HG02938 (cell line): ENCODE measurements at regions not wholly inside any gene's neighbourhood (a gene's known extent, or its start where the extent isn't known, plus 50 kb on each side); places are given as distances from the start of the nearest gene placed in this dataset.

Source experiments
- ATAC-seq: cut with Tn5 transposase; IDR thresholded peaks from one replicate; pipeline ENCODE4 v1.9.1; 2021; ENCODE audit warnings: mild to moderate bottlenecking, moderate library complexity; ENCODE audit not compliant: unreplicated experiment

GRCh38 chr12:40614923-40615322 is 77.3 kb upstream of the CNTN1 start:
- peak; percentile 58 for ATAC-seq

- no peak for ATAC-seq
Observed at GRCh38 chr12:40615590-40615989, 76.6 kb upstream of the CNTN1 start.

GRCh38 chr12:40616383-40616915 is 75.8 kb upstream of the CNTN1 start:
- ATAC-seq = no peak

GRCh38 chr12:40618636-40619035 is 73.6 kb upstream of the CNTN1 start:
- ATAC-seq = no peak

- ATAC-seq = no peak
Observed at GRCh38 chr12:40620564-40621019, 71.6 kb upstream of the CNTN1 start.

GRCh38 chr12:40622246-40622838 is 69.9 kb upstream of the CNTN1 start:
- peak; percentile 64 for ATAC-seq

- no peak for ATAC-seq
Observed at GRCh38 chr12:40632171-40632570, 60.1 kb upstream of the CNTN1 start.

GRCh38 chr12:40632933-40633332 is 59.3 kb upstream of the CNTN1 start:
- ATAC-seq = no peak

GRCh38 chr12:40634517-40635131 is 57.6 kb upstream of the CNTN1 start:
- ATAC-seq = no peak

- ATAC-seq = no peak
Observed at GRCh38 chr12:40635141-40635731, 57.0 kb upstream of the CNTN1 start.
